ENCODE measurements at regions not wholly inside any gene's neighbourhood (a gene's known extent, or its start where the extent isn't known, plus 50 kb on each side); places are given as distances from the start of the nearest gene placed in this dataset.

- TF ChIP-seq POLR2A (IDR thresholded peaks at IDR 0.05; ENCODE audit: low read length) (no peak), GATA1 (IDR thresholded peaks at IDR 0.05; ENCODE audit: low read depth, low read length) (no peak)
These were observed 735.1 kb upstream of the MARCKS start for GRCh38 chr6:113122060-113122459.
